ENCODE measurements at regions not wholly inside any gene's neighbourhood (a gene's known extent, or its start where the extent isn't known, plus 50 kb on each side); places are given as distances from the start of the nearest gene placed in this dataset.

GRCh38 chr18:64384101-64384500, 235.2 kb upstream of the LINC00305 start:
- TF ChIP-seq POLR2A (IDR thresholded peaks at IDR 0.05; ENCODE audit: low read length) (no peak), GATA1 (IDR thresholded peaks at IDR 0.05; ENCODE audit: low read depth, low read length) (no peak)
